HL-60/S4 treated with retinoic acid at 250 ng/mL for 4 days and 3 days (cell line): ENCODE measurements at regions not wholly inside any gene's neighbourhood (a gene's known extent, or its start where the extent isn't known, plus 50 kb on each side); places are given as distances from the start of the nearest gene placed in this dataset.
"Not testable (repeated sequence)": the region's sequence is repeated elsewhere in the genome, so short reads cannot be mapped to it uniquely, and the experiment has no call there.

Source experiments
- in situ Hi-C: fragments of 300-500 bp; cut with MboI; formaldehyde crosslinking; loops from 2 replicates; pipeline ENCODE4 v1.7.0; 2022; ENCODE audit warnings: low sequenced_read_pairs

DNA sequence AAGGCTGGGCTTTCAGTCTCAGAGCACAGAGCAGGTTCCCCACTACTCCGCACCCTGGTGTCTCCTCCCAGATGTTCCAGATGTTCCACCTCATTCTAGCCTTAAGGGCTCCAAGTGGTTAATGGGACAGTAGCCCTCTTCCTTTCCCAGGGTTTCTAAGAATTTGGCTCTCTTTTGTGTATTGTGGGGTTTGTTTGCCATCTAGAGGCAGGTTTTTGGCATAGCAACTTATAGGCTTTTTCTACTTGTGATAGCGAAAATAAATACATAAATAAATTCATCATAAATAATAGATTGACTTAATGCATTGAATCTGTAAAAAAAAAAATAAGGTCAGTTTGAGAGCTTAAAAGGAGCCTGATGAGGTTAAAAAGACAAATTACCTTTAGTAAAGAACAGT is 86.1 kb upstream of the XKR3 start:
- in situ Hi-C loops = loop anchor here (25.0 kb wide), 1 partner anchor 149 kb away; no protein-coding TSS in a partner anchor

DNA sequence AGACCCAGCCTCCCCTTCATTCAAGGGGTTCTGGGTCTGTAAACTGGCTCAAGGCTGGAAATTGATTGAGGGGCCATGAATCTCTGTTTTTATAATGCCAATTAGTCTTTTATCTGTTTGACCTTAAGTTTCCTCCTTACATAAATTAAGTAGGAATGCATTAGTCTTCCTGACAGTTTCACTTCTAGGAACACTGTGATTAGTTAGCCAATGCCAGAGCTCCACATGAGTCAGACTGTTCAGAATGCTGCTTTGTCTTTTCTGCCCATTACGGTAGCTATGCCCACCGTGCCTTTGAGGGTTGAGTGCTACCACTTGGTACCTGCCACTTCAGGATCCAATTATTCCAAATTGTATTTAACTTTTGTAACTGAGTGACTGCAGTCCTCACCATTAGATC is 76.8 kb upstream of the XKR3 start:
- in situ Hi-C loops = loop anchor here (25.0 kb wide), 1 partner anchor 140 kb away; no protein-coding TSS in a partner anchor

DNA sequence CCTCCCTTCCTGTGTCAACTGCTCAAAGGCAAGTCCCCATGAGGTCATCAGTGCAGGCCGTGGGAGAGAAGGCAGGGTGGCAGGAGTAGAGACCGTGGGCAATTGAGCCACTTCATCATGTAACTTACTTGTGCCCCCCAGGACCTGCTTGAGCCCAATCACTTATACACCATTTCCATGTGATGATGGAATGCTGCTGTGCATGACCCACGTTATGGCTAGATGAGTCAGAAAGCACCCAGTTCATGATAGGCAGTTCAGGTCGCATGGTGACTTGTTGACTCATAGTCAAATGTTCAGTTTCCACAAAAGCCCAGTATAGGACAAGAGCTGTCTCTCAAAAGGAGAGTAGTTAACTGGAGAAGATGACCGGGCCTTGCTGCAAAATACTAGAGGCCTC is 76.4 kb upstream of the XKR3 start:
- in situ Hi-C loops = loop anchor here (25.0 kb wide), 1 partner anchor 139 kb away; no protein-coding TSS in a partner anchor

DNA sequence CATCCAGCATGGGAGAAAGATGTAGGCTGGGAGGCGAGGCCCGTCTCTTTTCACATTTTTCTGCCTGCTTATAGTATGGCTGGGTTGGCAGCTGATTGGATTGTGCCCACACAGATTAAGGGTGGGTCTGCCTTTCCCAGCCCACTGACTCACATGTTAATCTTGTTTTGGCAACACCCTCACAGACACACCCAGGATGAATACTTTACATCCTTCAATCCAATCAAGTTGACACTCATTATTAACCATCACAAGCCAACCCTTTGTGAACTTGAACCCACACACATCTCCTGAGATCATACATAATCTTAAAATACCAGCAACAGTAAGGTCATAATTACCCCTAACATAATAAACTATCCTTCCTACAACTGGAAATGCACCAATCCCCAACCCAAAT is 74.1 kb upstream of the XKR3 start:
- in situ Hi-C loops = not testable (repeated sequence)

DNA sequence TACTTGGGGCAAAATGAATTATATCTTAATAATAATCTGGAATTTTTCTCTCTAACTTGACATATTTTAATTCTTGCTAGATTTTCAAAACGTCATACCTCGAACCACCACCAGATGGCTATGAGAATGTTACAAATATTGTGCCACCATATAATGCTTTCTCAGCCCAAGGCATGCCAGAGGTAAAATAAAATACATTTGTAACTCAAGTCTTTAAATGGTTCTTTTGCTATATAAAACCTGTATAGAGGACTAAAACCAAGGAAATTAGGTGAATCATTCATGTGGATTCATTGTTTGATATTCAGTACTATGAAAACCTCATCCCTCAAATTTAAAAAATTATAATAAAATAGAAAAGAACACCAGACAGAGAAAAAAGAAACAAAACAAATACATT is 72.2 kb upstream of the XKR3 start:
- in situ Hi-C loops = not testable (repeated sequence)

DNA sequence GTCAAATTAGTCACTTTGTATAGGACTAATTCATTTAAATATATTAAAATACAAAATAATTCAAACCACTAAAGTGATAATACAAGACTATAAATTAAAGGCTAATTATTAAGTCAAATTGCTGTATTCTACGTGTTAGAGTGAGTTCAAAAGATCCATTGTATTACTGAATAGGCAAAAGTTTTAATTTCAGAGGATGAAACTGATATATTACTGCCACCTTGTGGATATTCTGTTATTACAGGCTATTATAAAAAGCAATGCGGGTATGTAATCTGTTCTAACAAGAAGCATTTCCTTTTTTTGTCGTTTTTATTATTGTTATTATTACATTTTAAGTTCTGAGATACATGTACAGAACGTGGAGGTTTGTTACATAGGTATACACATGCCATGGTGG is 66.7 kb upstream of the XKR3 start:
- in situ Hi-C loops = not testable (repeated sequence)

DNA sequence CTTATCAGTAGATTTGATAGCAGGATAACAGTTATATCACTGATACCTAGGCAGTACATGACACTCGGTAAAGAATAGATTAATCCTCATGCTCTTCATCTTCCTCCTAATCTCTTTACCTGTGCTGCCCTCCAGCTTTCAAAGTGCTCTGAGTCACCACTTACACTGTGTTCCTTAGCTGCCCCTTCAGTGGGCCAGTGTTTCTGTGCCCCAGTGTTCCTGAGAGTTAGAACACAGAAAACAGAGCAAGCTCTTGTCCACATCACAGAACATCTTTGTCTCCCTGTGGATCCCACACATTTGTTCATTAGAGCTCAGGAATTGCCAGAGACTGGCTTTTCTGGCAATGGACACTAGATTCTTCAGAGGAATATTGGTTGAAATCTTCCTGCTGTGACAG is 51.1 kb upstream of the XKR3 start:
- in situ Hi-C loops = not testable (repeated sequence)
